HG02571 (cell line): ENCODE measurements at regions not wholly inside any gene's neighbourhood (a gene's known extent, or its start where the extent isn't known, plus 50 kb on each side); places are given as distances from the start of the nearest gene placed in this dataset.

Experiments used
- ATAC-seq: cut with Tn5 transposase; IDR thresholded peaks from one replicate; pipeline ENCODE4 v1.9.1; 2021; ENCODE audit warnings: mild to moderate bottlenecking, moderate library complexity; ENCODE audit not compliant: unreplicated experiment

DNA sequence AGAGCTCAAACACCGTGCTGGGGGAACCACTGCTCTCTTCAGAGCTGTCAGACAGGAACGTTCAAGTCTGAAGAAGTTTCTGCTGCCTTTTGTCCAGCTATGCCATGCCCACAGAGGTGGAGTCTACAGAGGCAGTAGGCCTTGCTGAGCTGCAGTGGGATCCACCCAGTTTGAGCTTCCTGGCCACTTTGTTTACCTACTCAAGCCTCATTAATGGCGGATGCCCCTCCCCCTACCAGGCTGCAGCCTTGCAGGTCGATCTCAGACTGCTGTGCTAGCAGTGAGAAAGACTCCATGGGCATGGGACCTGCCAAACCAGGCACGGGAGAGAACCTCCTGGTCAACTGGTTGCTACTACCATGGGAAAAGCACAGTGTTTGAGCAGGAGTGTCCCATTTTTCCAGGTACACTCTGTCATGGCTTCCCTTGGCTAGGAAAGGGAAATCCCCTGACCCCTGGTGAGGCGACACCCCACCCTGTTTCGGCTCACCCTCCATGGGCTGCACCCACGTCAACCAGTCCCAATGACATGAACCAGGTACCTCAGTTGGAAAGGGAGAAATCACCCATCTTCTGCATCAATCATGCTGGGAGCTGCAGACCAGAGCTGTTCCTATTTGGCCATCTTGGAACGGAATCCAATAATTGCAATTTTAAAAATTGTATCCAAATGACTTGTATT lies 246.9 kb upstream of the ADAMTS16 start:
- no peak for ATAC-seq

DNA sequence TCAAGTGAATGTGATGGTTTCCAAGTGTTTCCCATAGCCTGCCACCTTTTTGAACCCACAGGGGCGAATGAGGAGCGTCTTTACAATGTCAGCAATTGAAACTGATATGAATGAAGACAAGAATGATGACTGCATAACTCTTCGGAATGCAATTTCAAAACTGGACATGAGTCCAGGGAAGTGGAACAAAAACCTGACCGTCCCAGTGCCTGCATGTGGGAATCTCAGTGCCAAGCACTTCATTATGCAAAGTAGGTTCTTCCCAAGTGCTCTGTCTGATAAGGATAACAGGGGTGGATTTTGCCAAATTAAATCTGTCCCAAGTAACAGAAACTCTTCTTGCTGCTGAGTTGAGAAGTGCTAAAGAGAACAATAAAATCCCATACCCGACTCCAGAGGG lies 243.8 kb upstream of the ADAMTS16 start:
- no peak for ATAC-seq

DNA sequence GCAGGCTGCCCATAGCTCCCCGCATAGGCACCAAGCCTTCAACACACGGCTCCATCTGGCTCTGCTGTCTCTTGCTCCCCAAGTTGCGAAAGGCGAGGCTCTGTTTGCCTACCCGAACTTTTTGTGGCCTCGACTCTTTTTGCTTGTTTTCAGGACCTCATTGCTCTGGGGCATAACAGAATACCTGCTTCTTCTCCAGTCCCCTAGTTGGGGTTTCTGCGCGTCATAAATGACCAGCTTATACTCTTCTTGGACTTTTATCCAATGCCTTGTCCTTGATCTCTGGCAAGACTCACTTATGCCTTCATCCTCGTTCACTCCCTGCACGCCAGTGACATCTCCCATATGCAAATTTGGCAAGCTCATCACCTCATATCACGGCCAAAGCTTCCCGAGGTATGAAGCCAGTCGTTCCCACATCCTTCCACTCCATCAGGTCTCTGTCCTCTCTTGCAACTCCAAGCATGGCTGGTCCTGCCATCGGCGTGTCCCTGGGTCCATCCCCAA lies 238.8 kb upstream of the ADAMTS16 start:
- no peak for ATAC-seq

DNA sequence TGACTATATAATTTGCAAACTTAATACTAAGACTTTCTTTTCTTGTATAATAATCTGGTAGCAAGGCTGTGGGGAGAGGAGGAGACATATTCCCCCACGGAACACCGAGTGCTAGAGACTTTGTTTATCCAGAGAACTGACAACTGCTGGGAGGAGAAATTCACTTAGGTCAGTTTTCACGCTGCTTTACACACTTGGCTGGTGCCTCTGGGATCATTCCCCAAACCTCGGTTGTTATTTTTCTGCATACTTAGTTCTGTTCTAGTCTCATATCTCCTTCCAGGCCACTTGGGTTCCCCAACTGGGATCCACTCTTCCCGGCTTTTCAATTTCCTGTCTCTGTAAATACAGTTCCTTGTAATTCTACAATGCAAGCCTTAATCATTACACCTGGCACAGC lies 238.2 kb upstream of the ADAMTS16 start:
- no peak for ATAC-seq

DNA sequence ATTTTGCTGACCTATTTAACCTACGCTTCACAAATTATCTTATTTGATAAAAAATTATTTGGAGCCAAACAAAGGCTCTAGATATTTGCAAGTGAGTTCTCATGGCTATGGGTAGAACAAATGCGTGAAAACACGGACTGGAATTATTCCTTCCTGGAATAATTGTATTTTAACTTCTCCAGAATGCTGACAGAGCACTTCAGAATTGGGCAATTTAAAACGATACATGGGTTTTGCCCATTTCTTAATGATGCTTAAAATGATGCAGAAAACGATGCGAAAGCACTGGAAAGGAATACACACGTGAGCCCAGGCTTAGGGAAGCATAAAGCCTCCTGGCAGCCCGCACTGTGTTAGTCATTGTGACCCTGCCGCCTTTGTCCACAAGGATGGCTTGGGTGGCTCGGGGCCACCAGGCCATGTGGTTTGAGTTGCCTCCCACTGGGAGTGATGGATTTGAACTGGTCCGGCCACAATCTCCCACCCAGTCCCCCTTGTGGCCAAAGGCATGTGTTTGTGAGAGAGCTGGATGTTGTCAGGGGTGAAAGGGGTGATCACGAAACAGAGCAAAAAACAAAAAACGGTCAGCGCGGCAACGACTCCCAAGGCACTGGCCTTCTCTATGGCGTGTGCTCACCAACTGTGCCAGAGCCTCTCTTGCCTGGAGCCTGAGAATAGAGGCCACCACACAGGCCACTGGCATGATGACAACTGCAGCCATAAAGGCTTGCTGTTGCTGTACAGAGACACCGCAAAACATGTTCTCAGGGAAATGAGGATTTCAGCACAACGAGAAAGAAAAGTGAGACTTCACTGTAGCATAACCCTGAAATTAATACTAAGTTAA lies 234.2 kb upstream of the ADAMTS16 start:
- no peak for ATAC-seq

DNA sequence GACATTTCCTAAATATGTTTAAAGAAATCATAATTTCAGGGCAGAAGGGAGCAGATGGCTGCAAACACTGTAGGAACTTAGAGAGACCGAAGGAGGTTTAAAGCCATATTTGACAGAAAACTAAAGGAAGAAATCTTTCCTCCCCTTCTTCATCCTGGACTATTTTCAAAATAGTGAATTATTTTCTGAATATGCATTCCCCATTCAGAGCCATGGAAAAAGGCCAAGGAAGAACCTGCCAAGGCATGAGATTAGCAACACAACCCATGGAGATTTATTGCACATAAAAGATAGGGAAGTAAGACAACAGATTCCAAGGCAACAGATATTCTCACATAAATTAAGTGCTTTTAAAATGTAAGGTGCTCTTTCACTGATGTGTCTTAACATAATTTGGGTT lies 233.3 kb upstream of the ADAMTS16 start:
- ATAC-seq = no peak

DNA sequence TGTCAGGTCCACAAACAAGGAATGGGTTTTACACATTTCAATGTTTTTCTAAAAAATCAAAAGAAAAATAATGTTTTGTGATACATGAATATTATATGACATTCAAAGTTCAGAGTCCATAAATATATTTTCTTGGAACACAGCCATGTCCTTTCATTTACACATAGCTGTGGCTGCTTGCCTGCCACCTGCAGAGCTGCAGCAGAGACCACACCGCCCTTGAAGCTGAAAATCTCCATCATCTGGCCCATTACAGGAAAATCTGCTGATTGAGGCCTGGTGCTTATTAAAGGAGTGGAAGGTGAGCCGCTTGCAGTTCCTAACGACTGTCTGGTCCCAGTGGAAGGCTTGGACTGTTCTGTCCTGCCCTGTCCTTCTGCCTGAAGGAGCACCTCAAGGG lies 232.6 kb upstream of the ADAMTS16 start:
- ATAC-seq = no peak

DNA sequence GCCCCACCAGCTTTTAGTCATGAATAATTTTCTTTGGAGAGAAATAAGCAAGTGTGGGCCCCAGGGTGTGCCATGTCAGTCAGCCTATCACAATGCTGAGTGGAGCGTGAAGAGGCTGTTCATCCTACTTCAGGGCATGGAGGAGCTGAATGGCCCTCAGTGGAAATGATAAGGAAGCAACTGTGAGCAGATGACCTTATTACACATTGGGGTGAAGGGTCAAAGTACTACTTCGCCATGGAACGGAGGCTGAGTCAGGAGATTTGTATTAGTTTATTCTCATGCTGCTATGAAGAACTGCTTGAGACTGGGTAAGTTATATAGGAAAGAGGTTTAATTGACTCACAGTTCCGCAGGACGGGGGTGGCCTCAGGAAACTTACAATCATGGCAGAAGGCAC lies 231.0 kb upstream of the ADAMTS16 start:
- ATAC-seq = no peak

DNA sequence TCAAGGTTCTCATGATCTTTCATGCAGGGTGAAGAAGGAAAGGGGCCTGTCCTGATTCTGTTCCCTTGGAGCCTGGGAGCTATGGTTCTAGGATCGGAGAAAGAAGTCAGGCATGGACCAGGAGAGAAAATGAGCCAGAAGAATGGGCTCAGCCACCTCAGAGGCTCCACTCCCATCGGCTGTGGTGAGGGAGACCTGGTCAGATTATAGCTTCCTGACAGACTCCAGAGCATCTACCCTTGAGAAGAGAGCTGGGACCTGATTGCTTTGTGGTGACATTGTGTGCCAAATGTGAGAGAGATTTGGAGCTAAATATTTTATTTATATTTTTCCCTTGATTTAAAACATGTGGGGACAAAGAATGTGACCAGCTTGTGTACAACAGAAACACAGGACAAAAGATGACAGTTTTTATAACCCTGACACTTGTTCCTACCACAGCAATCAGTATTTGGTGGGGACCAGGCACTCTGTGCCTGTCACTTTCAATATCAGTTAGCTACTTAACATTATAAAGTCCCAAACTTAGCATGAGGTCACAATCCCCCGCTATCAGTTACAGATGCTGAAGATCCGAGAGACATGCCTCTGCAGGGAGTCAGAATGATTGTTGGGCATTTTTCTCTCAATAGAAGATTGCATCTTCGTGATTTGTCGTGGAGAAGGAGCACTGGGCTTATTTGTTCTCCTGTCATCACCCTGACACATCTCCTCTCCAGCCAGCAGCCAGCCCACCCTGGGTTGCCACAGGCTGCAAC lies 228.3 kb upstream of the ADAMTS16 start:
- no peak for ATAC-seq

DNA sequence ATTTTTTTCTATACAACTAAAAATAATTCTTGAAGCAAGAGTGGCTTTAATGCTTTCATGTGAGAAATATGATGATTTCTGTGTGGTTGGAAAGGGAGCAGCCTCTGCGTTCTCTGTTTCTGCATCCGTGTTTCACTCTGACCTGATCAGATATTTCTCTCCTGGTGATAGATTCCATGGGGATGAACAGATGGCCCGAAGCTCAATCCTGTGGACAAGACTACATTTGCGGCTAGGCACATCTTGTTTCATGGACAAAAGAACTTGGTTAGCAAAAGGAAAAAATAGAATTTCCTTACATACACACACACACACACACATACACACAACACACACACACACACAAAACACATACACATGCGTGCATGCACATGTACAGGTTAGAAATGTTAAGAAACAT lies 218.2 kb upstream of the ADAMTS16 start:
- no peak for ATAC-seq

DNA sequence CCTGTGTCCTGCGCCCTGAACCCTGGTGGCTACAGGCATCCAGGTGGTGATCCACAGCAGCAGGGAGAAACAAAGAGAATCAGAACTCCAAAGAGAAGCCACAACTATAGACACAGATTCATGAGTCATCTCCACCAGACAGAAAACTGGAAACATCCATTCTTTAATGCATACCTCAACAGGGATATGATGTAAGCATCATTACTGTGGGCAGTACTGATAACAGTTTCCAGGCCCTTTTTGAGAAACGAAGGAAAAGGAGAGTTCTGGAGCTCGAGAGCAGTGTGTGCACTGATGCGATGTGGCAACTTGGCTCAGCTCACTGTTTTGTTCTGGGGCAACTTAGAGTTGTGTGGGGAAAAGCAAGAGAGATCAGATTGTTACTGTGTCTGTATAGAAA lies 215.6 kb upstream of the ADAMTS16 start:
- ATAC-seq = no peak

DNA sequence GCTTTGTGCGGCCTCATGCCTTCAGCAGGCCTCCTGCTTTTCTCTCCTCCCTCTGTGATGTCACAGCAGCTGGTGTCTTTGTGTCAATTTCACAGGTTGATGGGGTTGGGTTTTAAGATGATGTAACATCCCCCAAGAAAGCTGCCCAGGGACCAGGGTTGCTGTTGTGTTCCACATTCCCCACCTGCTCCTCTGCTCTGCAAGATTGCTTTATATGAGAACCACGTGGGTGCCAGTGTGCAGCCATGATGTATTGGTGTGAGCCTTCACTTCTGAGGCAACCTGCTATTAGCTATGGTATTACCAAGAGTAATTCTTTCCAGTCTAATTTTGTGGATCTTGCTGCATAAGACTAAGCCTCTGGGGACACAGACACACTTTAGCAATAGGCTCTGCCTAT lies 213.0 kb upstream of the ADAMTS16 start:
- no peak for ATAC-seq

DNA sequence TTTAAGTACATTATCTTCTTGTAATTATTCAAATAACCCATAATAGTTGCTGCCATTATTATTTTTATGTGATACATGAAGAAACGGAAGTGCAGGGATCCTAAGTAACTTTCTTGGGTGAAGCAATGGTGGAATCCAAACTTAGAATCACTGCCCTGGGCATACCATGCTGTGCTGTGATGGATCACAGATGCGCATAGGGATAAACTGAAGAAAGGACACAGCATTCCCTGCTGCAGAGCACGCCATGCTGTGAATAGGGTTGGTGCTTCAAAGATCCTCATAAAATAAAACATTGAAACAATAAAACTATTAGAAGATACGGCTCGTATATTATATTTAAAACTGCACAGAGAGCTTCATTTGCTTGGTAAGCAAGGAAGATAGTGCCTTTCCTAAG lies 211.7 kb upstream of the ADAMTS16 start:
- no peak for ATAC-seq

DNA sequence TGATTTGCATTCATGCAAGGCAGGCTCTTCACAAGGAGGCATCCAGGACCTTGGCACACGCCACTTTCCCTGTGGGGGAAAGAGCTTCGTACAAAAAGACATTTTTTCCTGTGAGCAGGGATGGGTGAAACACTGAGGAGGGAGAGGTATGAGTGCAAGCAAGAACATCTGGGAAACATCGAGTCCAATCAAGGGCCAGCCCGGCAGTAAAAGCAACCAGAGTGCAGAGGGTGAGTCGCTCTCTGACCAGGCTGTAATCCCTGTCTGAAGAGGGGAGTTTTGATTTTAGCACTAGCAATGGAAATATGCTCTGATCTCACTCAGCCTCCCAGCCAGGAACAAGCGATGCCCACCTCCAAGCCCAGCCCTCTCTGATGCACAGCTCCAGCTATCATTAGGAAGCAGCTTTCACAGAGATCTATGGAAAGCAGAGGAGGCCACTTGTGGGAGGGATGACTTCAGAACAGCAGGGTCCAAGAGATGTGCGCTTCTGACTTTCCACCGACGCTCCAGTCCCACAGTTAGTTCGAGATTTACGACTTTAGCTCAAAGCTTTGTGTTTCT lies 211.0 kb upstream of the ADAMTS16 start:
- no peak for ATAC-seq

DNA sequence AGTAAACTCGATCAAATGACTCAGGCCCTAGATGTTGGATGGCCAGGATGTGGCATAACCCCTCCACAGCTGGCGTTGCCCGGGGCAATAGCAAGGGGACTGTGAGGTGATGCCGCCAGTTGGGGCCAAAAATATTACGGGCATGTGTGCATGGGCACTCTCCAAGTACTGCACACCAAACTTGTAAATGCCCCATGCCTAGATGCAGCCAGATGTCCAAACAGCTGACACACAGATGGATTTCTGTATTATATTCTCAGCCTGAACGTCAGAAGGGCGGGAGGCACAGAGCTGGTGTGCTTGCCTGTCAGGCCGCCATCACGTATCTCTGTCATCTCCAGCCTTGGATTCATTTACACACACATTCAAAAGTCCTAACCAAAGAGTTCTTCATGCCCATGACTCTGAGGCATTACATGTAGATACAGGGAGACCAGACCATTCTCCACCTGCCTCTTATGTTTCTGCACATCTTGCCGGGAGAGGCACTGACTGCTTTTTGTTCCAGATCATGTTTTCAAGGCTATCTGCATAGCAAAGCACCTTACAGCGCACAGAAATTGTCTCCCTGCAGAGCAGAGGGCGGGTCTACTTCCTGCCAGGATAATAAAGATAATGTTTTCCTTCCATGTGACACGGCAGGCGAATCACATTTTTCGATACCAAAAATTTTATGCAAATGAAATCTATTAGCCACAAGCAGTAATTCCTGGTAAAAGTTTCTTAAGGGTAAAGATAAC lies 200.9 kb upstream of the ADAMTS16 start:
- ATAC-seq = no peak

DNA sequence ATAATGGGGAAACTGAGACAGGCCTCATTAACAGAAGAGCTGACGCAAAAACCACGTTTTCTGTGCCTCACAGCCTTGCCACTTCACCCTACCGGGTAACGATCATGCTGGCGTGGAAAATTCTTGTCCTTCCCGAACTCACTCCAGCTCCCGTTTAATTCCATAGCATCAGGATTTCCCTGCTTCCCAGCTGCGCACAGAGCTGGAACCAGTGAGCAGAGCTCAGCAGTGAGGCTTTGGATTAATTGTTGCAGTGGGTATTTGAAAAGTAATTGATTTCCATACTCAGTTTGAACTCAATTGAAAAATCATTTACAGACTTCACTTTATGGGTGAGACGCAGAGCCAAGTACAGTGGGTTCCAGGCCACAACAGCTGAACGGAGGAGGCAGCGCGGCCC lies 199.0 kb upstream of the ADAMTS16 start:
- no peak for ATAC-seq

DNA sequence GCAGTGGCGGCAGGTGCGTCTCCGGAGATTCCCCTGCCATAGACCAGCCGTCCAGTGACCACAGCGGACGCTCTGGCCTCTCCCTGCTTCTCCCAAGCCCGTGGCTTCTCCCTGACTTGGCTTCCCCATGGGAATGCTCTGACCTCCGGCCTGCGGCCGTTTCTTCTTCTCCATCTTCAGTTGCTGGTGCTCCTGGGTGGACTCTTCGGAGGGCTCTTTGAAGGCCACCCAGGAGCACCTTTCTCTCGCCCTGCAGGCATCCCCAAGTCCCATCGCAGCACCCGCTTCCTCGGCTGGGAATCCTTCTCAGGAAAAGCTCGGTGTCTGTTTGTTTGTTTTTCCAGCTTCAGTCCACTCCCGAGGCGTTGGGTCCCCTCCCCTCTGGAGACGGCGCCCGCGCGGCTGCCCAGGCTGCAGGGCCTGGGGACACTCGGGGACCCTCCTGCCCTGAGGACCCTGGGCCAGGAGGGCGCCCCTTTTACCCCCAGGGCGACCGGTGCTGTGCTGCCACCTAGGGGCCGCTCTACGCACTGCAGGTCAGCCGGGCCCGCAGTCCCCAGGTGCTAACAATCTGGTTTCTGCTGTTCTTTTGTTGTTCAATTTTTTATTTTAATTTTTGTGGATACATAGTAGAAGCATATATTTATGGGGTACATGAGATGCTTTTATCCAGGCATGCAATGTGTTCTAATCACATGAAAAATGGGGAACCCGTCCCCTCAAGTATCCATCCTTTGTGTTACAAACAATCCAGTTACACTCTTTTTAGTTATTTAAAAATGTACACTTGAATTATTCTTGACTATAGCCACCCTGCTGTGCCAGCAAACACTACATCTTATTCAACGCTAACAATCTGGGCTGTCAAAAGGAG lies 197.9 kb upstream of the ADAMTS16 start:
- ATAC-seq = no peak

DNA sequence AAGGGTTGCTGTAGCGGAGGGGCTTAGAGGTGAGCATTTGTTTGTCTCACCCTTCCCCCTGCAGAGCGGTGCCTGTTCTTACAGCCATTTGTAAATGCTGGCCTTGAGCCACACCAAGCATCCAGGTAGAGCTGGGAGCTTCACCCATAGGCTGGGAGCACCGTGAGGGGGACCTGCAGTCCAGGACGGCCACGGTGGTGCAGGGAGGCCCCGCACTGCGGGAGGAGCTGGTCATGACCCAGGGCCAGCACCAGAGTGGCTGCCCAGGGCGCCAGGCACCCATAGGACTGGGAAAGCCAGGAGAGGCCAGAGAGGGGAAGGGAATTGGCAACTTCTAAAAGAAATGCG lies 197.3 kb upstream of the ADAMTS16 start:
- no peak for ATAC-seq

DNA sequence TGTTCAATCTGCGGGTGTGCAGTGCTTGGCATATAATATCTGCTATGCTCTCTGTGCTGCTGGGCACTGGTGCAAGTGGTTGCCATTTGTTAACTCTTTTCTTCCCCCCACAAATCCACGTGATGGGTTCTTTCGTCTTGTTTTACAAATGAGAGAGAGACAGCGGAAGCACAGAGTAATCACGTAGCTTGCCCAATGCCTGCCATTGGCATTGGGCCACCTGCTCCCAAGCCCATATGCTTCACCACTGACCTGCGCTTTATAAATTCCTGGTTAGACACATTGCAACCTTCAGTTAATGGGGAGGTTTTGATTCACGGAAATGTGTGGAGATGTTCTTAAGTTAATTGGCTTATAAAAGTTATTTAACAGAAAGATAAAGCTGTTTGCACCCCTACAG lies 194.8 kb upstream of the ADAMTS16 start:
- ATAC-seq = no peak

DNA sequence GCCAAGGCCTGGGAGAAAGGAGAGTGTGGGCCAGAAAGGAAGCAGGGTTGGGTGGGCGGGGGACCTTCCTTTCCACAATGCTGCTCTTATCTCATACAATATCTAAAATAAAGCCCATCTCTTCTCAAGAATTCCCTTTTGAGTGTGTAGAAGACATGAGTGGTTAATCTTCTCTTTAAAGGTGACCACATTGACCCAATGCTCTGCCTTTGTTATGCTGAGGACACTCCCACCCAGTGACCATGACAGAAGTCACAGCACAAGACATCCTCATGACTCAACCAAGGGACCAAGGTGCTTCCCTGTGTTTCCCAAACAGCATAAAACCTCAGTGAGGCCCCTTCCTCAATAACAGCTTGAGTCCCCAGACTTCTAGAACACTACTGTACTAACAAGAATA lies 193.0 kb upstream of the ADAMTS16 start:
- ATAC-seq = no peak
